GM23248 (cell line): ENCODE measurements at regions not wholly inside any gene's neighbourhood (a gene's known extent, or its start where the extent isn't known, plus 50 kb on each side); places are given as distances from the start of the nearest gene placed in this dataset.
"Not testable (repeated sequence)": the region's sequence is repeated elsewhere in the genome, so short reads cannot be mapped to it uniquely, and the experiment has no call there.

ENCODE experiments used
- DNase-seq: peaks from one replicate; pipeline ENCODE4 v3.0.0-alpha.2; 2015
- H2AFZ ChIP-seq: fragments of 200-600 bp; sonication (generic); 2 replicates; pipeline ENCODE4 v1.6.1; 2016; ENCODE audit warnings: antibody characterized with exemption
- H3F3A ChIP-seq: fragments of 200-600 bp; sonication (generic); 2 replicates; pipeline ENCODE4 v1.6.1; 2016; ENCODE audit warnings: mild to moderate bottlenecking, antibody characterized with exemption, mixed run types; ENCODE audit not compliant: insufficient read depth
- H3K27ac ChIP-seq: fragments of 200-600 bp; sonication (generic); 2 replicates; pipeline ENCODE4 v1.5.1; 2016; ENCODE audit warnings: mild to moderate bottlenecking
- H3K27me3 ChIP-seq: fragments of 200-600 bp; sonication (generic); replicated peaks from 2 replicates; pipeline ENCODE4 v1.6.1; 2016; ENCODE audit warnings: mild to moderate bottlenecking; ENCODE audit not compliant: insufficient read depth
- H3K36me3 ChIP-seq: fragments of 200-600 bp; sonication (generic); 2 replicates; pipeline ENCODE4 v1.6.1; 2016; ENCODE audit warnings: low read depth, mild to moderate bottlenecking
- H3K4me1 ChIP-seq: fragments of 200-600 bp; sonication (generic); 2 replicates; pipeline ENCODE4 v1.6.1; 2016; ENCODE audit warnings: mild to moderate bottlenecking; ENCODE audit not compliant: insufficient read depth
- H3K4me2 ChIP-seq: fragments of 200-600 bp; sonication (generic); one replicate; pipeline ENCODE4 v1.6.1; 2016; ENCODE audit warnings: mild to moderate bottlenecking; ENCODE audit not compliant: unreplicated experiment
- H3K4me3 ChIP-seq: fragments of 200-600 bp; sonication (generic); 2 replicates; pipeline ENCODE4 v1.5.1; 2016; ENCODE audit warnings: mild to moderate bottlenecking
- H3K79me2 ChIP-seq: fragments of 200-600 bp; sonication (generic); 2 replicates; pipeline ENCODE4 v1.6.1; 2016; ENCODE audit warnings: mild to moderate bottlenecking; ENCODE audit not compliant: insufficient read depth
- H3K9ac ChIP-seq: fragments of 200-600 bp; sonication (generic); 2 replicates; pipeline ENCODE4 v1.6.1; 2016; ENCODE audit warnings: mild to moderate bottlenecking
- H3K9me2 ChIP-seq: fragments of 200-600 bp; sonication (generic); 2 replicates; pipeline ENCODE4 v1.6.1; 2016; ENCODE audit warnings: mixed run types, mild to moderate bottlenecking, moderate library complexity; ENCODE audit not compliant: insufficient read depth
- H3K9me3 ChIP-seq: fragments of 200-600 bp; sonication (generic); one replicate; pipeline ENCODE4 v1.6.1; 2017; ENCODE audit warnings: low read depth
- H4K20me1 ChIP-seq: fragments of 200-600 bp; sonication (generic); 2 replicates; pipeline ENCODE4 v1.6.0; 2016; ENCODE audit not compliant: insufficient read depth
- EZH2 ChIP-seq: fragments of 200-600 bp; sonication (generic); IDR thresholded peaks from 2 replicates; pipeline ENCODE4 v1.6.1; 2018; ENCODE audit warnings: antibody characterized with exemption, mild to moderate bottlenecking; ENCODE audit not compliant: insufficient read depth, poor library complexity, severe bottlenecking
- EZH2phosphoT487 ChIP-seq: fragments of 200-600 bp; sonication (generic); IDR thresholded peaks from 2 replicates; pipeline ENCODE4 v1.6.1; 2018; ENCODE audit warnings: antibody characterized with exemption, moderate library complexity, mild to moderate bottlenecking, low read depth; ENCODE audit not compliant: insufficient read depth
- WGBS, 2 experiments: methylation state at CpG; one replicate each; pipeline ENCODE4 v1.1.6; 2015 to 2017; ENCODE audit warnings: low lambda C conversion rate in 2 of 2, low coverage in 1 of 2; ENCODE audit errors: missing lambda C conversion rate in 2 of 2; 5-methylcytosine and 5-hydroxymethylcytosine counted together
- in situ Hi-C: fragments of 300-500 bp; cut with MboI; formaldehyde crosslinking; loops from 2 replicates; pipeline ENCODE4 v1.15.0; 2020

- no peaks in the 10 kb centered on the region for H3K9me3 ChIP-seq
- no peaks in the 10 kb centered on the region for H3K9me2 ChIP-seq
- no peaks in the 10 kb centered on the region for H3K79me2 ChIP-seq
- no peak overlapping the region for H2AFZ ChIP-seq
- TF ChIP-seq EZH2 (no peak), EZH2phosphoT487 (no peak)
- no peaks in the 10 kb centered on the region for H4K20me1 ChIP-seq
- in situ Hi-C loops = no loop called here
- H3K27ac ChIP-seq = no peak overlapping the region
- no peaks in the 10 kb centered on the region for H3K4me1 ChIP-seq
- no peaks in the 10 kb centered on the region for H3K27me3 ChIP-seq
- WGBS, 2 experiments = 50 to 59% methylated on average over 4 of the region's 4 CpGs
- H3K4me3 ChIP-seq = no peak overlapping the region
- no peak for DNase-seq
- H3F3A ChIP-seq = no peaks in the 10 kb centered on the region
- no peaks in the 10 kb centered on the region for H3K36me3 ChIP-seq
- H3K4me2 ChIP-seq = no peak overlapping the region
- no peak overlapping the region for H3K9ac ChIP-seq
These were observed 80.0 kb upstream of the ARG1 start for GRCh38 chr6:131492932-131493573.

GRCh38 chr6:131504387-131504786, 68.6 kb upstream of the ARG1 start:
- in situ Hi-C loops, H3K27ac ChIP-seq: not testable (repeated sequence)
- 58 to 62% methylated on average over 4 to 5 of the region's 5 CpGs for WGBS, 2 experiments

GRCh38 chr6:131510094-131510493, 62.9 kb upstream of the ARG1 start:
- in situ Hi-C loops = no loop called here
- Histone ChIP-seq H3K27ac (no peak overlapping the region), H3K4me3 (no peak overlapping the region), H3K4me1 (no peaks in the 10 kb centered on the region), H3K27me3 (0 out of 2 replicates have a peak, but pooled peaks cover 5% of the 10 kb centered on the region), H3F3A (no peaks in the 10 kb centered on the region), H3K9me2 (no peaks in the 10 kb centered on the region), H3K79me2 (no peaks in the 10 kb centered on the region), H3K9ac (no peak overlapping the region), H3K36me3 (no peaks in the 10 kb centered on the region), H2AFZ (no peak overlapping the region), H4K20me1 (no peaks in the 10 kb centered on the region), H3K9me3 (no peaks in the 10 kb centered on the region), H3K4me2 (no peak overlapping the region)
- DNase-seq = no peak
- WGBS, 2 experiments = 21 to 35% methylated on average over 5 of the region's 5 CpGs
- TF ChIP-seq EZH2 (no peak), EZH2phosphoT487 (no peak)

More at GRCh38 chr6:131504387-131504786, 68.6 kb upstream of the ARG1 start:
- H3K79me2 ChIP-seq, H3K9me2 ChIP-seq, H2AFZ ChIP-seq, H3K27me3 ChIP-seq, H3K36me3 ChIP-seq, H4K20me1 ChIP-seq, DNase-seq, H3K9me3 ChIP-seq, H3K4me2 ChIP-seq, H3K4me1 ChIP-seq, H3K4me3 ChIP-seq, H3K9ac ChIP-seq, H3F3A ChIP-seq: not testable (repeated sequence)

- Histone ChIP-seq H3K27ac (no peak overlapping the region), H3K4me2 (no peak overlapping the region), H3K27me3 (0 out of 2 replicates have a peak, but pooled peaks cover 5% of the 10 kb centered on the region), H3K4me3 (no peak overlapping the region), H3K9me3 (no peaks in the 10 kb centered on the region), H3K9me2 (no peaks in the 10 kb centered on the region), H3K9ac (no peak overlapping the region), H3F3A (no peaks in the 10 kb centered on the region), H3K4me1 (no peaks in the 10 kb centered on the region), H4K20me1 (no peaks in the 10 kb centered on the region), H2AFZ (no peak overlapping the region), H3K36me3 (no peaks in the 10 kb centered on the region), H3K79me2 (no peaks in the 10 kb centered on the region)
- TF ChIP-seq EZH2phosphoT487 (no peak), EZH2 (no peak)
- no peak for DNase-seq
- in situ Hi-C loops = no loop called here
These were observed 62.4 kb upstream of the ARG1 start for GRCh38 chr6:131510591-131510990.
